ENCODE measurements at regions not wholly inside any gene's neighbourhood (a gene's known extent, or its start where the extent isn't known, plus 50 kb on each side); places are given as distances from the start of the nearest gene placed in this dataset.

DNA sequence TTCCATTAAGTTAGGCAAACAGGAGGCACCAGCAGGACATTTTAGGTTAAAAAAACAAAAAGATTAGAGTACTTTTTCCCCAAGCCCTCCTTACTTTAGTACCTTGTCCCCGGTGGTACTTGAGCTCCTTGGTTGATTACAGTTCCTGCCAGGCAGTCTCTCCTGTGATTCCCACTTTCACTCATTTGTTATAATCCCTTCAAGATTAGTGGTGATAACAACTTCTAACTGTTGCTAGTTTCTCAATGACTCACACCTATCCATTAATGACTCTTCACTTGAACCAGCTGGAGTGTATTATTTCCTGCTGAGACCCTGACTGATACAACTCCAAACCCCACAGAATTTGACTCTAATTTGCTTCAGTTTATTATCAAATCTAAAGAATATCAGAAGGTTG is 765.0 kb upstream of the DIAPH2 start (continued):
- no peak for TF ChIP-seq ETS1 (CRISPR knock-in tag; IDR thresholded peaks at IDR 0.05)
- TF ChIP-seq ARID2 (CRISPR knock-in tag; IDR thresholded peaks at IDR 0.05; ENCODE audit: borderline replicate concordance) = no peak
- no peak for TF ChIP-seq ZNF441 (CRISPR knock-in tag; IDR thresholded peaks at IDR 0.05; ENCODE audit: borderline replicate concordance)
- no peak for TF ChIP-seq ZNF12 (CRISPR knock-in tag; IDR thresholded peaks at IDR 0.05)
- no peak for TF ChIP-seq ZBTB7A (CRISPR knock-in tag; IDR thresholded peaks at IDR 0.05)
- TF ChIP-seq PAF1 (CRISPR knock-in tag; IDR thresholded peaks at IDR 0.05) = no peak

DNA sequence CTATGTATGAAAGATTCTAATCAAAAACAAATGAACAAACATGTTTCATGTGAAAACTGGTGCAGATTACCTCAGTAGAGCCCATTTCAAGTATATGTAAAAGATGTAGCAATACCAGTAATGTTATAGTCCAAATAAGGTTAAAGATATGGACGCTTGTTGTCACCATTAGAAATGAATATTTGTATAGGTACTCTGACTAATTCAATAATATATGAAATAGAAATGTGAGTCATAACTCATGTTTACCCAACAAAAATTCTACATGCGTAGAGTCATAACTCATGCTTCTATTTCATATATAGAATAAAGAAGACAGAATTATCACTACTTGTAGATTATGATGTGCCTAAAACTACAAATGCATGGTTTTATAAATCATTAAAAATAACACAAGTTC is 739.1 kb upstream of the DIAPH2 start:
- POLR2A ChIA-PET = no interaction called here
- H3K79me2 ChIP-seq (ENCODE audit: insufficient read depth, low read length) = no peaks in the 10 kb centered on the region
- H3K9ac ChIP-seq (ENCODE audit: insufficient read depth, low read depth, low read length) = no peak overlapping the region
- H3K9me3 ChIP-seq (ENCODE audit: low read length) = no peaks in the 10 kb centered on the region
- no peak for ATAC-seq
- no TSS peak for BruUV-seq (replicated peaks)
- H3K27me3 ChIP-seq (ENCODE audit: control insufficient read depth in 1 of 2, insufficient read depth in 2 of 2, low read length in 2 of 2) = no peaks in the 10 kb centered on the region
- H3K27ac ChIP-seq (ENCODE audit: extremely low read length, insufficient read depth, low read length) = no peak overlapping the region
- no peak overlapping the region for H3K4me3 ChIP-seq (replicated peaks in 1 of 3; ENCODE audit: insufficient read depth in 1 of 3, low read depth in 2 of 3, low read length in 3 of 3)
- no peaks in the 10 kb centered on the region for H3K4me1 ChIP-seq (ENCODE audit: insufficient read depth, low read length)
- intact Hi-C loops (cut with micrococcal nuclease; ENCODE audit: unreplicated experiment) (no loop called here), in situ Hi-C loops (cut with HindIII; ENCODE audit: extremely low pct_ligation_motif_present, low pct_unique_long_range_greater_than_20kb) (no loop called here)
- H4K20me1 ChIP-seq (ENCODE audit: insufficient read depth, low read length) = no peaks in the 10 kb centered on the region
- DNase-seq (ENCODE audit: low spot score) = no peak
- H3K36me3 ChIP-seq (replicated peaks in 1 of 2; ENCODE audit: control insufficient read depth in 1 of 2, insufficient read depth in 2 of 2, low read length in 2 of 2) = no peaks in the 10 kb centered on the region
- FAIRE-seq = no peak
- no peak overlapping the region for H3K4me2 ChIP-seq (ENCODE audit: low read depth, low read length)
- CTCF ChIA-PET (ENCODE audit: low intra/inter-chr PET ratio, low total read pairs) = no interaction called here
- 4% methylated on average over 2 of the region's 2 CpGs for WGBS (ENCODE audit: low lambda C conversion rate)
- no peak overlapping the region for H2AFZ ChIP-seq (ENCODE audit: low read length)
- no peak for TF ChIP-seq NFKB2 (CRISPR knock-in tag; IDR thresholded peaks at IDR 0.05; ENCODE audit: borderline replicate concordance)
- TF ChIP-seq MAZ (IDR thresholded peaks at IDR 0.05; ENCODE audit: borderline replicate concordance, low read depth, low read length) = no peak
- no peak for TF ChIP-seq MAZ (CRISPR knock-in tag; IDR thresholded peaks at IDR 0.05; ENCODE audit: low read depth)
- TF ChIP-seq KDM2A (CRISPR knock-in tag; IDR thresholded peaks at IDR 0.05; ENCODE audit: borderline replicate concordance, low read depth) = no peak
- TF ChIP-seq NAIF1 (CRISPR knock-in tag; IDR thresholded peaks at IDR 0.05; ENCODE audit: borderline replicate concordance) = no peak
- TF ChIP-seq, protein P1, sequence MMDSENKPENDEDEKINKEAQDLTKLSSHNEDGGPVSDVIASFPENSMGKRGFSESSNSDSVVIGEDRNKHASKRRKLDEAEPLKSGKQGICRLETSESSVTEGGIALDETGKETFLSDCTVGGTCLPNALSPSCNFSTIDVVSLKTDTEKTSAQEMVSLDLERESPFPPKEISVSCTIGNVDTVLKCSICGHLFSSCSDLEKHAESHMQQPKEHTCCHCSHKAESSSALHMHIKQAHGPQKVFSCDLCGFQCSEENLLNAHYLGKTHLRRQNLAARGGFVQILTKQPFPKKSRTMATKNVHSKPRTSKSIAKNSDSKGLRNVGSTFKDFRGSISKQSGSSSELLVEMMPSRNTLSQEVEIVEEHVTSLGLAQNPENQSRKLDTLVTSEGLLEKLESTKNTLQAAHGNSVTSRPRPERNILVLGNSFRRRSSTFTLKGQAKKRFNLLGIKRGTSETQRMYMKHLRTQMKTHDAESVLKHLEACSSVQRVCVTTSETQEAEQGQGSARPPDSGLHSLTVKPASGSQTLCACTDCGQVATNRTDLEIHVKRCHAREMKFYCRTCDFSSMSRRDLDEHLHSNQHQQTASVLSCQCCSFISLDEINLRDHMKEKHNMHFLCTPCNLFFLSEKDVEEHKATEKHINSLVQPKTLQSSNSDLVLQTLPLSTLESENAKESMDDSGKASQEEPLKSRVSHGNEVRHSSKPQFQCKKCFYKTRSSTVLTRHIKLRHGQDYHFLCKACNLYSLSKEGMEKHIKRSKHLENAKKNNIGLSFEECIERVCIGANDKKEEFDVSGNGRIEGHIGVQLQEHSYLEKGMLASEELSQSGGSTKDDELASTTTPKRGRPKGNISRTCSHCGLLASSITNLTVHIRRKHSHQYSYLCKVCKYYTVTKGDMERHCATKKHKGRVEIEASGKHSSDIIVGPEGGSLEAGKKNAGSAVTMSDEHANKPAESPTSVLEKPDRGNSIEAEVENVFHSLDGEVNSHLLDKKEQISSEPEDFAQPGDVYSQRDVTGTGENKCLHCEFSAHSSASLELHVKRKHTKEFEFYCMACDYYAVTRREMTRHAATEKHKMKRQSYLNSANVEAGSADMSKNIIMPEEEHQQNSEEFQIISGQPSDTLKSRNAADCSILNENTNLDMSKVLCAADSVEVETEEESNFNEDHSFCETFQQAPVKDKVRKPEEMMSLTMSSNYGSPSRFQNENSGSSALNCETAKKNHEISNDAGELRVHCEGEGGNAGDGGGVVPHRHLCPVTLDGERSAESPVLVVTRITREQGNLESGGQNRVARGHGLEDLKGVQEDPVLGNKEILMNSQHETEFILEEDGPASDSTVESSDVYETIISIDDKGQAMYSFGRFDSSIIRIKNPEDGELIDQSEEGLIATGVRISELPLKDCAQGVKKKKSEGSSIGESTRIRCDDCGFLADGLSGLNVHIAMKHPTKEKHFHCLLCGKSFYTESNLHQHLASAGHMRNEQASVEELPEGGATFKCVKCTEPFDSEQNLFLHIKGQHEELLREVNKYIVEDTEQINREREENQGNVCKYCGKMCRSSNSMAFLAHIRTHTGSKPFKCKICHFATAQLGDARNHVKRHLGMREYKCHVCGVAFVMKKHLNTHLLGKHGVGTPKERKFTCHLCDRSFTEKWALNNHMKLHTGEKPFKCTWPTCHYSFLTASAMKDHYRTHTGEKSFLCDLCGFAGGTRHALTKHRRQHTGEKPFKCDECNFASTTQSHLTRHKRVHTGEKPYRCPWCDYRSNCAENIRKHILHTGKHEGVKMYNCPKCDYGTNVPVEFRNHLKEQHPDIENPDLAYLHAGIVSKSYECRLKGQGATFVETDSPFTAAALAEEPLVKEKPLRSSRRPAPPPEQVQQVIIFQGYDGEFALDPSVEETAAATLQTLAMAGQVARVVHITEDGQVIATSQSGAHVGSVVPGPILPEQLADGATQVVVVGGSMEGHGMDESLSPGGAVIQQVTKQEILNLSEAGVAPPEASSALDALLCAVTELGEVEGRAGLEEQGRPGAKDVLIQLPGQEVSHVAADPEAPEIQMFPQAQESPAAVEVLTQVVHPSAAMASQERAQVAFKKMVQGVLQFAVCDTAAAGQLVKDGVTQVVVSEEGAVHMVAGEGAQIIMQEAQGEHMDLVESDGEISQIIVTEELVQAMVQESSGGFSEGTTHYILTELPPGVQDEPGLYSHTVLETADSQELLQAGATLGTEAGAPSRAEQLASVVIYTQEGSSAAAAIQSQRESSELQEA (CRISPR knock-in tag; IDR thresholded peaks at IDR 0.05; ENCODE audit: not compliant biosample characterization) = no peak
- TF ChIP-seq KDM6A (CRISPR knock-in tag; IDR thresholded peaks at IDR 0.05; ENCODE audit: low read depth) = no peak
- TF ChIP-seq MTA1 (CRISPR knock-in tag; IDR thresholded peaks at IDR 0.05; ENCODE audit: borderline replicate concordance) = no peak
- TF ChIP-seq IRX3 (CRISPR knock-in tag; IDR thresholded peaks at IDR 0.05; ENCODE audit: borderline replicate concordance, low read depth) = no peak
- no peak for TF ChIP-seq ZNF616 (CRISPR knock-in tag; IDR thresholded peaks at IDR 0.05; ENCODE audit: low read depth)
- no peak for TF ChIP-seq CHCHD3 (CRISPR knock-in tag; IDR thresholded peaks at IDR 0.05)

All from HepG2 (cell line).